ENCODE measurements at regions not wholly inside any gene's neighbourhood (a gene's known extent, or its start where the extent isn't known, plus 50 kb on each side); places are given as distances from the start of the nearest gene placed in this dataset.

DNA sequence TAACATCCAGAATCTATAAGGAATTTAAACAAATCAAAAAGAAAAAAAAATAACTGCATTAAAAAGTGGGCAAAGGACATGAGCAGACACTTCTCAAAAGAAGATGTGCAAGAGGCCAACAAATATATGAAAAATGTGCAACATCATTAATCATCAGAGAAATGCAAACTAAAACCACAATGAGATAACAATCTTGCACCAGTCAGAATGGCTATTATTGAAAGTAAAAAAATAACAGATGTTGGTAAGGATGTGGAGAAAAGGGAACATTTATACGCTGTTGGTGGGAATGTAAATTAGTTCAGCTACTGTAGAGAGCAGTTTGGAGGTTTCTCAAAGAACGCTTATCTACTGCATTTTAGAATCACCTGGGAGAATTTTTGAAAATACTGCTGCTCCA is 186.1 kb downstream of the OTOL1 start:
- Histone ChIP-seq H3K36me3 (no peaks in the 10 kb centered on the region), H3K4me1 (no peaks in the 10 kb centered on the region), H3K9me3 (no peaks in the 10 kb centered on the region), H3K27ac (no peak overlapping the region), H3K4me3 (no peak overlapping the region), H3K27me3 (no peaks in the 10 kb centered on the region)
- TF ChIP-seq EP300 (IDR thresholded peaks at IDR 0.05) (no peak), POLR2A (IDR thresholded peaks at IDR 0.05) (no peak), POLR2AphosphoS5 (IDR thresholded peaks at IDR 0.05) (no peak)
- TF ChIP-seq, protein P1, sequence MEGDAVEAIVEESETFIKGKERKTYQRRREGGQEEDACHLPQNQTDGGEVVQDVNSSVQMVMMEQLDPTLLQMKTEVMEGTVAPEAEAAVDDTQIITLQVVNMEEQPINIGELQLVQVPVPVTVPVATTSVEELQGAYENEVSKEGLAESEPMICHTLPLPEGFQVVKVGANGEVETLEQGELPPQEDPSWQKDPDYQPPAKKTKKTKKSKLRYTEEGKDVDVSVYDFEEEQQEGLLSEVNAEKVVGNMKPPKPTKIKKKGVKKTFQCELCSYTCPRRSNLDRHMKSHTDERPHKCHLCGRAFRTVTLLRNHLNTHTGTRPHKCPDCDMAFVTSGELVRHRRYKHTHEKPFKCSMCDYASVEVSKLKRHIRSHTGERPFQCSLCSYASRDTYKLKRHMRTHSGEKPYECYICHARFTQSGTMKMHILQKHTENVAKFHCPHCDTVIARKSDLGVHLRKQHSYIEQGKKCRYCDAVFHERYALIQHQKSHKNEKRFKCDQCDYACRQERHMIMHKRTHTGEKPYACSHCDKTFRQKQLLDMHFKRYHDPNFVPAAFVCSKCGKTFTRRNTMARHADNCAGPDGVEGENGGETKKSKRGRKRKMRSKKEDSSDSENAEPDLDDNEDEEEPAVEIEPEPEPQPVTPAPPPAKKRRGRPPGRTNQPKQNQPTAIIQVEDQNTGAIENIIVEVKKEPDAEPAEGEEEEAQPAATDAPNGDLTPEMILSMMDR (IDR thresholded peaks at IDR 0.05): no peak
- no peak for DNase-seq
- intact Hi-C loops (cut with DNase I; ENCODE audit: low total_unique reads): no loop called here
- WGBS, 5 donors: 48 to 69% (median 60%) methylated on average over 2 of the region's 2 CpGs

DNA sequence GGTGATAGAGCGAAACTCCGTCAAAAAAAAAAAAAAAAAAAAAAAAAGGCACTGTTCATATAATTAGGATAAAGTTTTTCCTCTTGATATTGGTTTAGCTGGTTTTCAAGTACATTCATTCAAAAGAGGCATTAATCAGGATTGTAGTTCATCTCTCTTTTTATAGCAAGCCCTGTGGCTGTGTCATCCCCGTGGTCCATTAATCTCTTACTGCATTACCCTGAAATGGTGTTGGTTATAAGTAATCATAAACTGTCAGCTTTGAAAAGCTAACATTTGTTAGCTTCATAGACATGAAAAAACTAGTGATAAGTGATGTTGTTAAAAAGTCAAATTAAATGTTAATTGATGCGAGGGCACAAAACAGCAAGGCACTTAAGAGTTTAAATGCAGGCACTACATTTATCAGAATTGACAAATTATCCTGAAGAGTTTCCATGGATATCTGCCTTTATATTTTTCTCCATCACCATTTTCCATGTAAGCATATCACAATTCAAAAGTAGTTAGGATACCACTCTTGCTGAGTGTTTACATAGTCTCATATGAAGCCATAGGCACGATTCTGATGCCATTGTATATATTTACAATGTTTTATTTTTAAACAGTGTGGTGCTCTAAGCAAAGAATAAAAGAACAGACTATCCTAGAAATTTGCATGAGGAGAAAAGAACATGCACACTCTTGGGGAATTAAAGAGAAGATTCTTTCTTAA is 193.1 kb downstream of the OTOL1 start:
- H3K36me3 ChIP-seq: no peaks in the 10 kb centered on the region
- H3K4me1 ChIP-seq: no peaks in the 10 kb centered on the region
- intact Hi-C loops (cut with DNase I; ENCODE audit: low total_unique reads): no loop called here
- TF ChIP-seq EP300 (IDR thresholded peaks at IDR 0.05) (no peak), POLR2A (IDR thresholded peaks at IDR 0.05) (no peak), POLR2AphosphoS5 (IDR thresholded peaks at IDR 0.05) (no peak)
- TF ChIP-seq, protein P1 (IDR thresholded peaks at IDR 0.05): no peak
- H3K27ac ChIP-seq: no peak overlapping the region
- WGBS, 5 donors: 63 to 79% (median 76%) methylated on average over 3 to 5 of the region's 5 CpGs
- H3K9me3 ChIP-seq: no peaks in the 10 kb centered on the region
- no peak for DNase-seq
- no peaks in the 10 kb centered on the region for H3K27me3 ChIP-seq
- H3K4me3 ChIP-seq: no peak overlapping the region

DNA sequence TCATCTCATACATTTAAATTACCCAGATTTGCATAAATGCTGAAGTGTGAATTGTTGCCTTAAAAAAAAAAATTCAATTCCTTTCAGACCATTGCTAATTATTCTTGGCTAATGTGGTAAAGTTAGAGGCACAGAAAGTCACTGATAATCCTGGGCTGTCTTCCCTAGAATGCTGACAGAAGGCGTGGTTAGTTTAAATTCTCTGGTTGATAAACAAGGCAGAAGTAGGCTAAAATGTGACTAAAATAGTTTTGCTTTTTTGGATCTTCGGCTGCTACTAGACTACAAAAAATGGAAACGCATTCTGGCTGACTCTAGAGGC is 193.7 kb downstream of the OTOL1 start:
- WGBS, 5 donors: 50 to 57% (median 55%) methylated on average over 3 of the region's 3 CpGs
- intact Hi-C loops (cut with DNase I; ENCODE audit: low total_unique reads): no loop called here
- Histone ChIP-seq H3K27ac (no peak overlapping the region), H3K4me3 (no peak overlapping the region), H3K36me3 (no peaks in the 10 kb centered on the region), H3K9me3 (no peaks in the 10 kb centered on the region), H3K27me3 (no peaks in the 10 kb centered on the region), H3K4me1 (no peaks in the 10 kb centered on the region)
- DNase-seq: peak in 1 of 2 donors; percentile 9
- TF ChIP-seq POLR2AphosphoS5 (IDR thresholded peaks at IDR 0.05): no peak

DNA sequence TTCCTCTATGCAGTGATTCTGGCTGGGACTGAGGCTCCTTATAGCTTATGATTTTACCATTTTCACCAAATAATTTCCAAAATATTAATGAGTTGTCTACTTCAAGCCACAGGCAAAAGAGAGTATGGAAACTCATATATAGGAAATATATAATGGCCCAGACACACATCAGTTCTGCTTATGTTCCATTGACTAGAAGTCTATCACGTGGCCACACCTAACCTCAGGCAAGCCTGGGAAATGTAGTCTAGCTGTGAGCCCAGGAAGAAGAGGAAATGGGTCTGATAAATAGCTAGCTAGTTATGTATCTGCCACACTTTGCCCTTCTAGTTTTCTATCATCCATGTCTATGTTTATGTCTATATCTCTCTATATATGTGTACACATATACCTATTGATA is 195.1 kb downstream of the OTOL1 start:
- Histone ChIP-seq H3K9me3 (no peaks in the 10 kb centered on the region), H3K36me3 (no peaks in the 10 kb centered on the region), H3K4me3 (no peak overlapping the region), H3K27me3 (no peaks in the 10 kb centered on the region), H3K27ac (no peak overlapping the region), H3K4me1 (no peaks in the 10 kb centered on the region)
- DNase-seq: no peak
- no peak for TF ChIP-seq EP300 (IDR thresholded peaks at IDR 0.05)
- TF ChIP-seq POLR2AphosphoS5 (IDR thresholded peaks at IDR 0.05): no peak
- no peak for TF ChIP-seq POLR2A (IDR thresholded peaks at IDR 0.05)
- TF ChIP-seq, protein P1 (IDR thresholded peaks at IDR 0.05): no peak
- WGBS, 5 donors: 64 to 79% (median 77%) methylated on average over 1 of the region's 1 CpG
- intact Hi-C loops (cut with DNase I; ENCODE audit: low total_unique reads): no loop called here
